ENCODE measurements at regions not wholly inside any gene's neighbourhood (a gene's known extent, or its start where the extent isn't known, plus 50 kb on each side); places are given as distances from the start of the nearest gene placed in this dataset.

DNA sequence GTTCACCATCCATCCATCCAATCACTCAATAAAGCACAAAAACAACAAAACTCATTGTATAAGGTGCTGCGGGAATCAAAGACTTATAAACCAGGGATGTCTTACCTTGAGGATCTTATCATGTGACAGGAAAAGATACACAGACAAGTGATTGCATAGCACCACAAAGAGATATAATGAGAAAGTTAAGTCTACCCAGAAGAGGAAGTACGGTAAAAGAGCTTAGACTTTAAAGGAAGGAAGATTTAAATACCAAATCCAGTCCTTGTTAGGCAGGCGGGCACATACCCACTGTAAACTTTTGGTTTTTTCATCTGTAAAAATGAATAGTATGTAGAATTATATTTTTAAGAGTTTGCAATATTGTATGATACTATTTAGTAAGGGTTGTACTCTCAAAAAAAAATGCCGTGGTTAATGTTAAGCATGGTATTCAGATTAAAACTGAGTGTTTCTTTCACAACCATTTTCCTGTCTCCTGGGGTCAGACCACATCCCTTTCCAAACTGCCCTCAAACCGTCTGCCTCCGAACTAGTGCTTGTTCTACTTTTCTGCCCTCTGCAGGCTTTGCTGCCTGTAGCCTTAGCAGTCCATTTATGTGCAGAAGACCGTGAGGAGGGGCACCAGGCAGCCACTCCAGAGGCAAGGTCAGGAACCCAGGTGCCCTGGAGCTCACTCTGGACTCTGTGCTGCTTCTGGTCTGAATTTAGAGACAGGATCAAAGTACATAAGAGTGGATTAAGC is 179.5 kb upstream of the SYNDIG1 start:
- TF ChIP-seq POLR2A (IDR thresholded peaks at IDR 0.05) (no peak), CTCF (IDR thresholded peaks at IDR 0.05) (no peak), EP300 (IDR thresholded peaks at IDR 0.05) (no peak)
